ENCODE measurements at regions not wholly inside any gene's neighbourhood (a gene's known extent, or its start where the extent isn't known, plus 50 kb on each side); places are given as distances from the start of the nearest gene placed in this dataset. TPM values are rescaled to one million over a fixed set of nuclear protein-coding genes. Genes with fewer than 3 reads are reported as not detected.
"Not testable (repeated sequence)": the region's sequence is repeated elsewhere in the genome, so short reads cannot be mapped to it uniquely, and the experiment has no call there.

DNA sequence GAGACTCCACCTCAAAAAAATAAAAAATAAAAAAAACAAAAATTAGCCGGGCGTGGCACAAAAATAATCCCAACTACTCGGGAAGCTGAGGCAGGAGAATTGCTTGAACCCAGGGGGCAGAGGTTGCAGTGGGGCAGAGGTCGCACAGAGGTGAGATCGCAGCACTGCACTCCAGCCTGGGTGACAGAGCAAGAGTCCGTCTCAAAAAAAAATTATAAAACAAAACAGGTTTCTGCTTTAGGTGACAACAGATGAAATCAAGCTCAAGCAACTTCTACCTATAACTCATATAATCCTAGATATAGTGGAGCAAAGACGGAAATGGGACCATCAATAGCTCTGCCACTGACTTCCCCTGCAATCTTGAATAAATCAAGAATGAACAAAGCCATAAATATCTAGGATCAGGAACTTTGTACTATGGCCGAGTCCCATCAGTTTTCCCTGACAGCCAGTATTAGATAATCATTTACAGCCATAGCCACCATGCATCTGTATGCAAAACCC is 53.6 kb upstream of the PDPR start:
- H3K9me3 Mint-ChIP-seq (ENCODE audit: low read depth); H3K36me3 Mint-ChIP-seq; H3K27ac Mint-ChIP-seq; H3K4me3 Mint-ChIP-seq; ATAC-seq; H3K27me3 Mint-ChIP-seq; DNase-seq; H3K4me1 Mint-ChIP-seq; CTCF ChIA-PET: not testable (repeated sequence)

DNA sequence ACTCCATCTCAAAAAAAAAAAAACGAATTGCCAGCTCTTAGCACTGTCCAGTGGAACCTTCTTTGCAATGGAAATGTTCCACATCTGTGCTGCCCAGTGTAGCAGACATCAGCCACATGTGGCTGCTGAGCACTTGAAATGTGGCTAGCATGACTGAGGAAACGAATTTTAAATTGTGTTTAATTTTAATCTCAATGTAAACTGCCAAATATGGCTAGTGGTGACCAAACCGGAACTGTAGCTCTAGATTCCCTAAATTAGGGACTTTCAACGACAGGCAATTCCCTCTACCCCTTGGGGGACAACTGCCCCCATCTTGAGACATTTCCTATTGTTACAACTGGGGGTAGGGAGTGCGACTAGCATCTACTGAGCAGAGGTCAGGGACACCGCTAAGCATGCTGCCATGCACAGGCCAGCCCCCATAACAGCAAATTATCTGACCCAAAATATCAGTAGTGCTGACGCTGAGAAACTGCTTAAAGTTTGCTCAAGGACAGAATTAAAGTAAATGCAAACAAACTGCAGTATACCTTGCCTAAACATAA is 52.4 kb upstream of the PDPR start:
- H3K9me3 Mint-ChIP-seq (ENCODE audit: low read depth); CTCF ChIA-PET; H3K4me3 Mint-ChIP-seq; ATAC-seq; H3K4me1 Mint-ChIP-seq; DNase-seq; H3K36me3 Mint-ChIP-seq; H3K27me3 Mint-ChIP-seq; H3K27ac Mint-ChIP-seq: not testable (repeated sequence)

DNA sequence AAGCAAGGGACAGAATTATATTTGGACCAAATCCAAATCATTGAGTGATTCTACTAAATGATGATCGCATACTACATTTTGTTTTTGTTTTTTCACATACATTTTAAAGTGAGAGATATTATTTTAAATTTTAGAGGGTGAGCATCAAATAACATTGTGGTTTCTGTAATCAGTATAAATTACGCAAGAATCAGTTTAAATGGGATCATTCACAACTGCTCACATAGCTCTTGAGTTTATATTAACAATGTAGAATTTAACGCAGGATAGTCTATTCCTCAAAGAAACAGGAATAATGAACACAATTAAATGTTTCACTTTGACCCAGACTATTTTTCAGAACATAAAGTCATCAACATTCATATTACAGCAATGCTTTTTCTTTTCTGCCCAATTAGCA is 51.2 kb upstream of the PDPR start:
- H3K27me3 Mint-ChIP-seq; H3K9me3 Mint-ChIP-seq (ENCODE audit: low read depth); DNase-seq; H3K4me1 Mint-ChIP-seq; H3K27ac Mint-ChIP-seq; ATAC-seq; H3K36me3 Mint-ChIP-seq; H3K4me3 Mint-ChIP-seq; CTCF ChIA-PET: not testable (repeated sequence)

Small RNAs in the stretch of these regions (microRNA-seq; reads per million reads assigned to microRNA genes)
- gene MIR1972-2: not detected

Data from activated CD8-positive, alpha-beta memory T cell treated with anti-CD3 and anti-CD28 coated beads, Interleukin-2, amount 10 ng/mL, durations not matched to agents 7 days and 5 days (primary cell).